Activated CD4-positive, alpha-beta T cell treated with anti-CD3 and anti-CD28 coated beads, Interleukin-2, amount 50 U/mL, for 1 hour (primary cell): ENCODE measurements at regions not wholly inside any gene's neighbourhood (a gene's known extent, or its start where the extent isn't known, plus 50 kb on each side); places are given as distances from the start of the nearest gene placed in this dataset.

ENCODE experiments used
- DNase-seq: peaks from one replicate; pipeline ENCODE4 v3.0.0-alpha.2; 2020

- DNase-seq, result no peak
These were observed 50.3 kb upstream of the CBFA2T3 start for GRCh38 chr16:89027281-89027680.

GRCh38 chr16:89031715-89032659 is 55.0 kb upstream of the CBFA2T3 start:
- peak; percentile 48 for DNase-seq

- DNase-seq, result no peak
These were observed 56.3 kb upstream of the CBFA2T3 start for GRCh38 chr16:89033304-89033703.

- no peak for DNase-seq
These were observed 57.0 kb upstream of the CBFA2T3 start for GRCh38 chr16:89033796-89034572.

- no peak for DNase-seq
These were observed 57.6 kb upstream of the CBFA2T3 start for GRCh38 chr16:89034573-89034961.

- DNase-seq, result no peak
These were observed 58.1 kb upstream of the CBFA2T3 start for GRCh38 chr16:89034971-89035668.

- no peak for DNase-seq
These were observed 57.7 kb upstream of the ACSF3 start for GRCh38 chr16:89035669-89036570.

GRCh38 chr16:89036776-89037175 is 56.9 kb upstream of the ACSF3 start:
- no peak for DNase-seq

GRCh38 chr16:89037261-89038152 is 56.1 kb upstream of the ACSF3 start:
- DNase-seq, result peak; percentile 34

GRCh38 chr16:89038221-89038721 is 55.4 kb upstream of the ACSF3 start:
- DNase-seq, result no peak

GRCh38 chr16:89038811-89039735 is 54.6 kb upstream of the ACSF3 start:
- DNase-seq, result no peak

- DNase-seq, result no peak
These were observed 53.9 kb upstream of the ACSF3 start for GRCh38 chr16:89039756-89040155.

GRCh38 chr16:89040391-89040790 is 53.3 kb upstream of the ACSF3 start:
- no peak for DNase-seq

GRCh38 chr16:89040861-89041570 is 52.6 kb upstream of the ACSF3 start:
- no peak for DNase-seq

GRCh38 chr16:89041571-89042481 is 51.8 kb upstream of the ACSF3 start:
- no peak for DNase-seq

- no peak for DNase-seq
These were observed 50.7 kb upstream of the ACSF3 start for GRCh38 chr16:89042711-89043551.
